Ishikawa (cell line): ENCODE measurements at regions not wholly inside any gene's neighbourhood (a gene's known extent, or its start where the extent isn't known, plus 50 kb on each side); places are given as distances from the start of the nearest gene placed in this dataset.
A peak's percentile ranks its signal among the peaks of the same experiment; 100 is the strongest.

Source experiments
- CEBPB ChIP-seq: IDR thresholded peaks from 2 replicates; pipeline ENCODE4 v1.6.1; 2012
- CREB1 ChIP-seq: IDR thresholded peaks from 2 replicates; pipeline ENCODE4 v1.6.1; 2012; ENCODE audit warnings: low read depth
- EGR1 ChIP-seq: IDR thresholded peaks from 2 replicates; pipeline ENCODE4 v1.6.1; 2012
- EP300 ChIP-seq: IDR thresholded peaks from 2 replicates; pipeline ENCODE4 v1.6.1; 2012; ENCODE audit warnings: borderline replicate concordance
- FOXM1 ChIP-seq: IDR thresholded peaks from 2 replicates; pipeline ENCODE4 v1.6.1; 2012; ENCODE audit warnings: low read depth, borderline replicate concordance
- MAX ChIP-seq: IDR thresholded peaks from 2 replicates; pipeline ENCODE4 v1.6.1; 2012
- NFIC ChIP-seq: IDR thresholded peaks from 2 replicates; pipeline ENCODE4 v1.6.1; 2012
- RAD21 ChIP-seq: IDR thresholded peaks from 2 replicates; pipeline ENCODE4 v1.6.1; 2012; ENCODE audit warnings: low read depth
- REST ChIP-seq: IDR thresholded peaks from 2 replicates; pipeline ENCODE4 v1.6.1; 2012; ENCODE audit warnings: low read depth, mild to moderate bottlenecking
- TAF1 ChIP-seq: IDR thresholded peaks from 2 replicates; pipeline ENCODE4 v1.6.1; 2012; ENCODE audit warnings: low read depth, mild to moderate bottlenecking
- TCF12 ChIP-seq: IDR thresholded peaks from 2 replicates; pipeline ENCODE4 v1.6.1; 2012; ENCODE audit warnings: low read depth
- TEAD4 ChIP-seq: IDR thresholded peaks from 2 replicates; pipeline ENCODE4 v1.6.1; 2012
- USF1 ChIP-seq: IDR thresholded peaks from 2 replicates; pipeline ENCODE4 v1.6.1; 2012
- YY1 ChIP-seq: IDR thresholded peaks from 2 replicates; pipeline ENCODE4 v1.6.1; 2012; ENCODE audit warnings: low read depth
- ZBTB7A ChIP-seq: IDR thresholded peaks from 2 replicates; pipeline ENCODE4 v1.6.1; 2012; ENCODE audit warnings: low read depth

- no peak for TF ChIP-seq CREB1
- no peak for TF ChIP-seq REST
- TF ChIP-seq TCF12, result no peak
- TF ChIP-seq ZBTB7A, result no peak
- TF ChIP-seq USF1, result no peak
- TF ChIP-seq NFIC, result no peak
- TF ChIP-seq TEAD4, result no peak
- no peak for TF ChIP-seq MAX
- TF ChIP-seq FOXM1, result no peak
- TF ChIP-seq TAF1, result no peak
- no peak for TF ChIP-seq RAD21
- no peak for TF ChIP-seq YY1
- no peak for TF ChIP-seq EGR1
- no peak for TF ChIP-seq EP300
- TF ChIP-seq CEBPB, result no peak
Measured at GRCh38 chr7:142690554-142691182, 58.6 kb upstream of the PRSS1 start.

GRCh38 chr7:142689439-142690120 lies 59.7 kb upstream of the PRSS1 start:
- TF ChIP-seq FOXM1 (no peak), RAD21 (peak; percentile 56)

- TF ChIP-seq MAX (no peak), CEBPB (no peak)
Measured at GRCh38 chr7:142685877-142686508, 63.3 kb upstream of the PRSS1 start.

- TF ChIP-seq USF1 (no peak), CREB1 (no peak), MAX (no peak), TAF1 (no peak), RAD21 (no peak), NFIC (no peak), CEBPB (no peak), FOXM1 (no peak), YY1 (no peak)
Measured at GRCh38 chr7:142681314-142682092, 67.8 kb upstream of the PRSS1 start.

GRCh38 chr7:142671506-142671905 lies 77.8 kb upstream of the PRSS1 start:
- TF ChIP-seq REST (no peak), RAD21 (no peak), EGR1 (no peak), CREB1 (no peak), MAX (no peak), TCF12 (no peak), ZBTB7A (no peak), TEAD4 (no peak), EP300 (no peak), YY1 (no peak), FOXM1 (no peak), USF1 (no peak), CEBPB (no peak)
